A673 (cell line): ENCODE measurements at regions not wholly inside any gene's neighbourhood (a gene's known extent, or its start where the extent isn't known, plus 50 kb on each side); places are given as distances from the start of the nearest gene placed in this dataset.

Experiments used
- EZH2 ChIP-seq: fragments of 200-600 bp; sonication (generic); IDR thresholded peaks from 2 replicates; pipeline ENCODE4 v1.6.1; 2017; ENCODE audit warnings: borderline replicate concordance, low read depth, mild to moderate bottlenecking, mixed read lengths, antibody characterized with exemption, low read length; ENCODE audit not compliant: poor library complexity, severe bottlenecking
- TF ChIP-seq, protein P1 (sequence below): fragments of 300-800, 200-600 bp; sonication (generic); conservative IDR thresholded peaks from 2 replicates; pipeline ENCODE4 v1.5.1; 2017; ENCODE audit warnings: low read depth, mild to moderate bottlenecking, antibody characterized with exemption, low read length, moderate library complexity, mixed read lengths

DNA sequence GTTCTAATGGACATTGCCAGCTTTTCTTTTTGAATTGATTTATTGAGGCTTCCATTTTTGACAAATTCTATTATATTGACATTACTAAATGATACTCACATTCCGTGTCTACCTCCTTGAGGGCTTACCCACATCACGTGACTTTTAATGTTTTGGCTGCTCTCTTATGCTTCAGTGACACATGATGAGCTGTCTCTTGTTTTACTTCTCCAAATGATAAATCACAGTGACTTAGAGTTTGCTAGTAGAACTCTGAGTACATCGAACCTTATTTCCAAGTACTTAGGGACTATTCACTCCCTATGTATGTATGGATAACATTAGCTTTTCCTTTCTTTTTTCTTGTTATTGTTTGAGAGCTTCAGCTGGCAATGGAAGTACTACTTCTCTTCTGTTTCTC is 169.8 kb upstream of the KCNN2 start:
- TF ChIP-seq, protein P1, sequence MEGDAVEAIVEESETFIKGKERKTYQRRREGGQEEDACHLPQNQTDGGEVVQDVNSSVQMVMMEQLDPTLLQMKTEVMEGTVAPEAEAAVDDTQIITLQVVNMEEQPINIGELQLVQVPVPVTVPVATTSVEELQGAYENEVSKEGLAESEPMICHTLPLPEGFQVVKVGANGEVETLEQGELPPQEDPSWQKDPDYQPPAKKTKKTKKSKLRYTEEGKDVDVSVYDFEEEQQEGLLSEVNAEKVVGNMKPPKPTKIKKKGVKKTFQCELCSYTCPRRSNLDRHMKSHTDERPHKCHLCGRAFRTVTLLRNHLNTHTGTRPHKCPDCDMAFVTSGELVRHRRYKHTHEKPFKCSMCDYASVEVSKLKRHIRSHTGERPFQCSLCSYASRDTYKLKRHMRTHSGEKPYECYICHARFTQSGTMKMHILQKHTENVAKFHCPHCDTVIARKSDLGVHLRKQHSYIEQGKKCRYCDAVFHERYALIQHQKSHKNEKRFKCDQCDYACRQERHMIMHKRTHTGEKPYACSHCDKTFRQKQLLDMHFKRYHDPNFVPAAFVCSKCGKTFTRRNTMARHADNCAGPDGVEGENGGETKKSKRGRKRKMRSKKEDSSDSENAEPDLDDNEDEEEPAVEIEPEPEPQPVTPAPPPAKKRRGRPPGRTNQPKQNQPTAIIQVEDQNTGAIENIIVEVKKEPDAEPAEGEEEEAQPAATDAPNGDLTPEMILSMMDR: no peak
- no peak for TF ChIP-seq EZH2
